Gastrocnemius medialis (tissue), 4 donors: ENCODE measurements at regions not wholly inside any gene's neighbourhood (a gene's known extent, or its start where the extent isn't known, plus 50 kb on each side); places are given as distances from the start of the nearest gene placed in this dataset.

Experiments
- CTCF ChIP-seq, 5 experiments: fragments of 450-650 bp in 3 of 5; fragments of 200-600 bp in 2 of 5; sonication (generic) in 2 of 5; IDR thresholded peaks in 4 of 5; conservative IDR thresholded peaks in 1 of 5; 1 replicate in 4 of 5; 2 replicates in 1 of 5; pipeline ENCODE4 v1.5.1; 2016 to 2019; ENCODE audit warnings: antibody characterized with exemption in 5 of 5, mild to moderate bottlenecking in 3 of 5, moderate library complexity in 3 of 5
- POLR2A ChIP-seq, 2 donors: fragments of 450-650 bp; IDR thresholded peaks; one replicate each; pipeline ENCODE4 v1.6.1; 2017; ENCODE audit warnings: antibody characterized with exemption in 2 of 2, mild to moderate bottlenecking in 2 of 2, moderate library complexity in 2 of 2

- TF ChIP-seq POLR2A (IDR thresholded peaks at IDR 0.05), result no peak
- TF ChIP-seq CTCF (IDR thresholded peaks at IDR 0.05 in 4 of 5, conservative IDR thresholded peaks at IDR 0.05 in 1 of 5), result no peak
Observed at GRCh38 chrX:21181232-21181853, 192.9 kb upstream of the CNKSR2 start.
